PC-9 (cell line): ENCODE measurements at regions not wholly inside any gene's neighbourhood (a gene's known extent, or its start where the extent isn't known, plus 50 kb on each side); places are given as distances from the start of the nearest gene placed in this dataset.

Experiments used
- CTCF ChIP-seq: fragments of 200-600 bp; sonication (generic); conservative IDR thresholded peaks from 2 replicates; pipeline ENCODE4 v1.6.1; 2017; ENCODE audit warnings: mixed run types, antibody characterized with exemption, mild to moderate bottlenecking, moderate library complexity
- EZH2 ChIP-seq: fragments of 200-600 bp; sonication (generic); IDR thresholded peaks from 2 replicates; pipeline ENCODE4 v1.8.0; 2017; ENCODE audit warnings: antibody characterized with exemption, low read depth

- TF ChIP-seq CTCF (no peak), EZH2 (no peak)
Observed at GRCh38 chr20:19067986-19068385, 144.5 kb upstream of the SLC24A3 start.
